Esophagus muscularis mucosa (tissue), 4 donors: ENCODE measurements at regions not wholly inside any gene's neighbourhood (a gene's known extent, or its start where the extent isn't known, plus 50 kb on each side); places are given as distances from the start of the nearest gene placed in this dataset.

ENCODE experiments used
- DNase-seq: peaks from one replicate; pipeline ENCODE4 v3.0.0-alpha.2; 2017; ENCODE audit errors: extremely low spot score
- H3K27ac ChIP-seq, 4 donors: fragments of 200-600 bp; sonication (generic); replicated peaks in 1 of 4; 1 replicate in 3 of 4; 2 replicates in 1 of 4; pipeline ENCODE4 v1.5.1; 2016 to 2019; ENCODE audit warnings: mild to moderate bottlenecking in 1 of 4
- H3K27me3 ChIP-seq, 4 donors: fragments of 200-600 bp; sonication (generic); one replicate each; pipeline versions ENCODE4 v1.5.1 to v1.6.0; 2016 to 2019
- H3K36me3 ChIP-seq, 4 donors: fragments of 200-600 bp; sonication (generic); one replicate each; pipeline ENCODE4 v1.5.1; 2016 to 2019
- H3K4me1 ChIP-seq, 4 donors: fragments of 200-600 bp; sonication (generic); one replicate each; pipeline ENCODE4 v1.5.1; 2016 to 2019
- H3K4me3 ChIP-seq, 4 donors: fragments of 200-600 bp; sonication (generic); 1 replicate in 2 of 4; 2 replicates in 2 of 4; pipeline ENCODE4 v1.5.1; 2016 to 2019; ENCODE audit warnings: mild to moderate bottlenecking in 4 of 4, moderate library complexity in 1 of 4
- H3K9me3 ChIP-seq, 4 donors: fragments of 200-600 bp; sonication (generic); 1 replicate in 3 of 4; 2 replicates in 1 of 4; pipeline ENCODE4 v1.5.1; 2016 to 2019
- CTCF ChIP-seq, 3 experiments: fragments of 200-600 bp in 2 of 3; fragments of 450-650 bp in 1 of 3; sonication (generic) in 2 of 3; IDR thresholded peaks; one replicate each; pipeline ENCODE4 v1.5.1; 2017 to 2019; ENCODE audit warnings: antibody characterized with exemption in 3 of 3, mild to moderate bottlenecking in 2 of 3, moderate library complexity in 1 of 3
- EP300 ChIP-seq: sonication (generic); formaldehyde crosslinking; IDR thresholded peaks from one replicate; pipeline ENCODE4 v1.6.1; 2017; ENCODE audit warnings: antibody characterized with exemption
- POLR2A ChIP-seq: fragments of 450-650 bp; IDR thresholded peaks from one replicate; pipeline ENCODE4 v1.6.1; 2017; ENCODE audit warnings: antibody characterized with exemption, moderate library complexity, mild to moderate bottlenecking, low read depth
- POLR2AphosphoS5 ChIP-seq, 2 donors: sonication (generic); formaldehyde crosslinking; IDR thresholded peaks; one replicate each; pipeline ENCODE4 v1.6.1; 2017; ENCODE audit warnings: antibody characterized with exemption in 2 of 2
- WGBS: methylation state at CpG from one replicate; pipeline ENCODE4 v1.1.5; 2018; 5-methylcytosine and 5-hydroxymethylcytosine counted together
- intact Hi-C: fragments of 100-400 bp; cut with DNase I; formaldehyde crosslinking; loops from one replicate; pipeline ENCODE4 v1.15.1; 2023

DNA sequence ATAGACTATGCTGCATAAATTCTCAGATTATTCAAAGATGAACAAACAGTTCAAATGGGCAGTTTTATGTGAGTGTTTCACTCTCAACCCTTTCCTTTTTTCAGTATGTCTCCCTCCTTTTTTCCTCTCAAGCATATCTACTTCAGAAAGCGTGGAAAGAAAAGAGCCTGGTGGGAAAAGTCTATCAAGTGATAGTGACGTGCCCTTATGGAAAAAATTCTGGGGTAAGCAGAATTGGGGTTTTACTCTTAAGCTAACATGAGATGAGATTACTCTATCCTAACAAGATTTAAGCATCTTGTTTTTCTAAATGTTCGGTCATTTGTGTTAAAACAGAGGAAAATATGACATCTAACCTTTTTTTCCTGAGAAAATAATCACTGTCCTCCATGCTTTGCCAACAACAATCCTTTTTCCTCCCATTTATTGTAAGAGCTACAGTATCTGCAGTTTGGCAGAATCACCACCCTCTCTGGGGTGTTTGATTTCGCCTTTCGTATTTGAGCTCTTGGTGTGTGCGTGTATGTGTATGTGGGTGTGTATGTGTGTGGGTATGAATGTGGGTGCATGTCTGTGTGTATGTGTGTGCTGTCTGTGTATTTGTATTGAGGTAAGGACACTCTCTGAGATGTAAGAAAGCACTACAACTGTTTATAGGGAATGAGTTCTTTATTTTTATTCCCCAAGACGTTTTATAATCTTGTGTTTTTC, 143.9 kb upstream of the L3MBTL4 start:
- TF ChIP-seq POLR2A: no peak
- TF ChIP-seq EP300: no peak
- no peak for TF ChIP-seq CTCF (IDR thresholded peaks at IDR 0.05)
- no peak for TF ChIP-seq POLR2AphosphoS5 (IDR thresholded peaks at IDR 0.05)
- 79% methylated on average over 7 of the region's 7 CpGs for WGBS
- Histone ChIP-seq H3K4me3 (no peak overlapping the region), H3K27me3 (no peaks in the 10 kb centered on the region), H3K9me3 (no peaks in the 10 kb centered on the region), H3K4me1 (peaks cover 0 to 4% (median 0%) of the 10 kb centered on the region in 4 donors), H3K27ac (no peak overlapping the region), H3K36me3 (no peaks in the 10 kb centered on the region)
- intact Hi-C loops: no loop called here
- peak; percentile 53 for DNase-seq

- no peak overlapping the region for H3K27ac ChIP-seq
- 85% methylated on average over 1 of the region's 1 CpG for WGBS
- H3K27me3 ChIP-seq: no peaks in the 10 kb centered on the region
- no peaks in the 10 kb centered on the region for H3K9me3 ChIP-seq
- peaks cover 0 to 4% (median 0%) of the 10 kb centered on the region in 4 donors for H3K4me1 ChIP-seq
- no peak overlapping the region for H3K4me3 ChIP-seq
- H3K36me3 ChIP-seq: no peaks in the 10 kb centered on the region
- no peak for DNase-seq
- intact Hi-C loops: no loop called here
- no peak for TF ChIP-seq POLR2A
- no peak for TF ChIP-seq POLR2AphosphoS5 (IDR thresholded peaks at IDR 0.05)
- TF ChIP-seq EP300: no peak
Observed at GRCh38 chr18:6559296-6559695, 144.6 kb upstream of the L3MBTL4 start.

DNA sequence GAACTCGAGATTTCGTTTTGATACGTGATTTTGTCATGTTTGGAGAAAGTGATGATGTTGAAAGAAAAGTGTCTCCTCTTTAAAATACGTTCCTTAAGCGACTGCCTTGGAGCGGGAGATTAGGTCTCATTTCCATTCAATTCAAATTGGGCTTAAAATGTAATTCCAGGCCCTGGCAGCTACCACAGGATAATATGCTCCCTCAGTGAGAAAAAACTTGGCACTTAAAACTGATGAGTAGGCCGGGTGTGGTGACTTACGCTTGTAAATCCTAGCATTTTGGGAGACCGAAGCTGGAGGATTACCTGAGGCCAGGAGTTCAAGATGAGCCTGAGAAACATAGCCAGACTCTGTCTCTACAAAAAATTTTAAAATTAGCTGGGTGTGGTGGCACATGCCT, 146.3 kb upstream of the L3MBTL4 start:
- 74% methylated on average over 9 of the region's 9 CpGs for WGBS
- DNase-seq: peak; percentile 37
- H3K36me3 ChIP-seq: no peaks in the 10 kb centered on the region
- intact Hi-C loops: no loop called here
- H3K9me3 ChIP-seq: no peaks in the 10 kb centered on the region
- no peak overlapping the region for H3K4me3 ChIP-seq
- H3K27me3 ChIP-seq: no peaks in the 10 kb centered on the region
- H3K27ac ChIP-seq: no peak overlapping the region
- TF ChIP-seq EP300: no peak
- no peak for TF ChIP-seq POLR2AphosphoS5 (IDR thresholded peaks at IDR 0.05)
- no peak for TF ChIP-seq CTCF (IDR thresholded peaks at IDR 0.05)
- TF ChIP-seq POLR2A: no peak
- H3K4me1 ChIP-seq: peaks cover 0 to 4% (median 0%) of the 10 kb centered on the region in 4 donors

- no peak overlapping the region for H3K27ac ChIP-seq
- H3K9me3 ChIP-seq: no peaks in the 10 kb centered on the region
- peaks cover 0 to 4% (median 0%) of the 10 kb centered on the region in 4 donors for H3K4me1 ChIP-seq
- WGBS: 35% methylated on average over 6 of the region's 6 CpGs
- no peaks in the 10 kb centered on the region for H3K27me3 ChIP-seq
- TF ChIP-seq CTCF (IDR thresholded peaks at IDR 0.05): no peak
- peak; percentile 42 to 43 for TF ChIP-seq POLR2AphosphoS5 (IDR thresholded peaks at IDR 0.05)
- no peak for TF ChIP-seq POLR2A
- no peak for TF ChIP-seq EP300
- no peaks in the 10 kb centered on the region for H3K36me3 ChIP-seq
- H3K4me3 ChIP-seq: no peak overlapping the region
- DNase-seq: peak; percentile 91
- intact Hi-C loops: no loop called here
Observed at GRCh38 chr18:6561420-6561861, 146.7 kb upstream of the L3MBTL4 start.

DNA sequence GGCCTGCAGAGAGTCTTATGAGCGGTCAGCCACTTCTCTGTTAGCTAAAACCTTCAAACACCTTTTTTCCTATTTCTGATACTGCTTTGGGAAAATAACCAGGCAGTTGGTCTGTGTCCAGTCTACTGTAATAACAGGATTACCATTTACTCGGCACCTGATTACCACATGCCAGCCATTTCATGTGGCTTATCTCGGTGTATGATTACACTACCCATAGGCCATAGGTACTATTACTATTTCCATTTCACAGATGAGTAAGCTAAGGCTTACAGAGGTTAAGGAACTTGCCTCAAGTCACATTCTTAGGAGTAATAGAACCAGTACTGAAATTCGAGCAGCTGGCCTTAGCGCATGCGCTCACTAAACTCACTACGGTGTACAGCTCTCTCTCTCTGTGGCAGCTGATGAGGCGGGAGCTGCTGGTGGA, 147.2 kb upstream of the L3MBTL4 start:
- WGBS: 78% methylated on average over 8 of the region's 8 CpGs
- no peaks in the 10 kb centered on the region for H3K9me3 ChIP-seq
- no peak overlapping the region for H3K4me3 ChIP-seq
- no peak for TF ChIP-seq EP300
- TF ChIP-seq POLR2A: no peak
- intact Hi-C loops: no loop called here
- peak; percentile 26 for DNase-seq
- H3K36me3 ChIP-seq: no peaks in the 10 kb centered on the region
- peaks cover 0 to 4% (median 0%) of the 10 kb centered on the region in 4 donors for H3K4me1 ChIP-seq
- no peaks in the 10 kb centered on the region for H3K27me3 ChIP-seq
- no peak overlapping the region for H3K27ac ChIP-seq
